ENCODE measurements at regions not wholly inside any gene's neighbourhood (a gene's known extent, or its start where the extent isn't known, plus 50 kb on each side); places are given as distances from the start of the nearest gene placed in this dataset.

DNA sequence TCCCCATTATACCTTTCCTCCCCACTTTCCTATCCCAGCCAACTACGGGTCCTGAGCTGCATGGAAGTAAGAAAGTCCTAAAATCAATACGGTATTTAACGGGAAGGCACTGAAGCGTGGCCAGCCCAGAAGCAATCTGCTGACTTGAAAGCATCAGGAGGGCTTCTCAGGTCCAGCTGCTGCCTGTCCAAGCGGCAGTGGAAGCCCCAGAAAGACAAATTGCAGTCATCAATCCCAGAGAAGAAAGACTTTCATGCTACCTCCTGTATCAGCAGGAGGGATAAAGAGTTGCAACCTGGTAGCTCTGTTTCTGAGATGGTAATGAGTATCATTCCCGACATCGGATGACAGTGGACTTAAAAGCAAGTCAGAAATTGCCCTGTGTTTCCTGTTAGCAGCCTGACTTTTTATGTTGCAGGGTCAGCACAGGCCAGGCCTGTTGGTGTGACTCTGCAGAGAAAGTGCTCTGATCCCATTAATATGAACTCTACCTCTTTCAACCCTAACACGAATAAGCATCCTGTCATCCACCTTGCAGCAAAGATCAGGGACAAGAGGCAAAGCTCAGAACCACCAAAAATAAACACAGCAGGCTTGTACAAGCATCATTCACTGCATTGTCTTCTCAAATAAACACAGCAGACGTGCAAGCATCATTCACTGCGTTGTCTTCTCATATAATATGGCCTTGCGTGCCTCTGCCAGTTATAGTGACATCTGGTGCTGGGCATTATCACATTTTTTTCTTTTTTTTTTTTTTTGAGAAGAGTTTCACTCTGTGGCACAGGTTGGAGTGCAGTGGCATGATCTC is 358.6 kb upstream of the CDH11 start:
- no peak for DNase-seq (ENCODE audit: low spot score)
- Mint-ChIP-seq H3K27ac (ENCODE audit: unreplicated experiment) (no peak overlapping the region), H3K27me3 (ENCODE audit: low read depth) (no peaks in the 10 kb centered on the region), H3K9me3 (ENCODE audit: low read depth) (no peaks in the 10 kb centered on the region), H3K4me1 (ENCODE audit: low read depth) (no peaks in the 10 kb centered on the region), H3K36me3 (ENCODE audit: low read depth) (no peaks in the 10 kb centered on the region), H3K4me3 (ENCODE audit: unreplicated experiment) (no peak overlapping the region)
- TF ChIP-seq, protein P1, sequence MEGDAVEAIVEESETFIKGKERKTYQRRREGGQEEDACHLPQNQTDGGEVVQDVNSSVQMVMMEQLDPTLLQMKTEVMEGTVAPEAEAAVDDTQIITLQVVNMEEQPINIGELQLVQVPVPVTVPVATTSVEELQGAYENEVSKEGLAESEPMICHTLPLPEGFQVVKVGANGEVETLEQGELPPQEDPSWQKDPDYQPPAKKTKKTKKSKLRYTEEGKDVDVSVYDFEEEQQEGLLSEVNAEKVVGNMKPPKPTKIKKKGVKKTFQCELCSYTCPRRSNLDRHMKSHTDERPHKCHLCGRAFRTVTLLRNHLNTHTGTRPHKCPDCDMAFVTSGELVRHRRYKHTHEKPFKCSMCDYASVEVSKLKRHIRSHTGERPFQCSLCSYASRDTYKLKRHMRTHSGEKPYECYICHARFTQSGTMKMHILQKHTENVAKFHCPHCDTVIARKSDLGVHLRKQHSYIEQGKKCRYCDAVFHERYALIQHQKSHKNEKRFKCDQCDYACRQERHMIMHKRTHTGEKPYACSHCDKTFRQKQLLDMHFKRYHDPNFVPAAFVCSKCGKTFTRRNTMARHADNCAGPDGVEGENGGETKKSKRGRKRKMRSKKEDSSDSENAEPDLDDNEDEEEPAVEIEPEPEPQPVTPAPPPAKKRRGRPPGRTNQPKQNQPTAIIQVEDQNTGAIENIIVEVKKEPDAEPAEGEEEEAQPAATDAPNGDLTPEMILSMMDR (IDR thresholded peaks at IDR 0.05), result no peak

DNA sequence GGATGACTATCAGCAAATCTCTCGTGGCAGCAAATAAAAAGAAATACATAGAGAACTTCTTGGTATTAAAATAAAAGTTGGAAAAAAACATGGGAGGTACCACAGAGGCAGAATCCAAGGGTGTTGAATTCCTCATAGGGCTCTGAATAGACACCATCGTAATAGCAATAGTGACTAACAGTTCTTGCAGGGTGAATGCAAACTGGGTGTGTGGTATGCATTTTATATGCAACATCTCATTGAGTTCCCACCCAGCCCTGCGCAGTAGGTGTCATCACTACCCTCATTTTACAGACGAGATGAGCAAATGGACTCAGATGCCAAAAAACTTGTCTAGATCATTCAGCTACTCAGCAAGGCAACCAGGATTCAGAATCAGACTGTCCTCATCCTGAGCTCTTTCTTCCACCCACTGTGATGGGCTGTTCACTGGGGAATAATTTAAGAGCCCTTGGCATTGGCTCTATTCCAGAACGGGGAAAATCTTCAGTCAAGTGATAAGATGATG is 354.6 kb upstream of the CDH11 start:
- no peaks in the 10 kb centered on the region for H3K4me1 Mint-ChIP-seq (ENCODE audit: low read depth)
- TF ChIP-seq, protein P1 (IDR thresholded peaks at IDR 0.05), result no peak
- no peaks in the 10 kb centered on the region for H3K36me3 Mint-ChIP-seq (ENCODE audit: low read depth)

GRCh38 chr16:65473699-65474098 is 351.8 kb upstream of the CDH11 start:
- H3K4me3 Mint-ChIP-seq (ENCODE audit: unreplicated experiment), result no peak overlapping the region
- TF ChIP-seq, protein P1 (IDR thresholded peaks at IDR 0.05), result no peak
- H3K27me3 Mint-ChIP-seq (ENCODE audit: low read depth), result no peaks in the 10 kb centered on the region
- no peak overlapping the region for H3K27ac Mint-ChIP-seq (ENCODE audit: unreplicated experiment)
- no peaks in the 10 kb centered on the region for H3K9me3 Mint-ChIP-seq (ENCODE audit: low read depth)
- H3K4me1 Mint-ChIP-seq (ENCODE audit: low read depth), result no peaks in the 10 kb centered on the region
- DNase-seq (ENCODE audit: low spot score), result no peak
- no peaks in the 10 kb centered on the region for H3K36me3 Mint-ChIP-seq (ENCODE audit: low read depth)

More for the DNA sequence above, 354.6 kb upstream of the CDH11 start:
- H3K27me3 Mint-ChIP-seq (ENCODE audit: low read depth), result no peaks in the 10 kb centered on the region
- no peak overlapping the region for H3K27ac Mint-ChIP-seq (ENCODE audit: unreplicated experiment)
- no peaks in the 10 kb centered on the region for H3K9me3 Mint-ChIP-seq (ENCODE audit: low read depth)
- H3K4me3 Mint-ChIP-seq (ENCODE audit: unreplicated experiment), result no peak overlapping the region
- no peak for DNase-seq (ENCODE audit: low spot score)

- Mint-ChIP-seq H3K27me3 (ENCODE audit: low read depth) (no peaks in the 10 kb centered on the region), H3K36me3 (ENCODE audit: low read depth) (no peaks in the 10 kb centered on the region), H3K9me3 (ENCODE audit: low read depth) (no peaks in the 10 kb centered on the region), H3K27ac (ENCODE audit: unreplicated experiment) (no peak overlapping the region), H3K4me1 (ENCODE audit: low read depth) (no peaks in the 10 kb centered on the region), H3K4me3 (ENCODE audit: unreplicated experiment) (no peak overlapping the region)
- TF ChIP-seq, protein P1 (IDR thresholded peaks at IDR 0.05), result no peak
- DNase-seq (ENCODE audit: low spot score), result no peak
Observed at GRCh38 chr16:65469116-65469515, 347.3 kb upstream of the CDH11 start.

DNA sequence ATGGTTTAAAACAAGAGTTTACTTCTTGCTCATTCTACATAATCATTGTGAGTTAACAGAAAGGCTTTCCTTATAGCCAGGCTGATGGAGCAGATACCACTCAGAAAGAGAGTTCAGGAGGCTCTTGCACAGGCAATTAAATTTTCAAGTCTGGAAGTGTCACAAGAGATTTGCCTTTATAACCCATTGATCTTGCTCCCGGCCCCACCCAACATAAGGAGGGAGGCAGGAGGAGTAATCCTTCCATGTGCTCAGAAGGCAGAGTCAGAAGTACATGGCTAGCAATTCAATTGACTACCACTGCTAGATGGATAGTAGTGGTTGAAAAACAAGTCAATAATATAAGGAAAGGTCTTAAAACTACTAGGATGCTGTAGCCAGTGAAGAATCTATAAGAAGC is 346.3 kb upstream of the CDH11 start:
- H3K36me3 Mint-ChIP-seq (ENCODE audit: low read depth), result no peaks in the 10 kb centered on the region
- DNase-seq (ENCODE audit: low spot score), result no peak
- no peaks in the 10 kb centered on the region for H3K27me3 Mint-ChIP-seq (ENCODE audit: low read depth)
- TF ChIP-seq, protein P1 (IDR thresholded peaks at IDR 0.05), result no peak
- H3K4me3 Mint-ChIP-seq (ENCODE audit: unreplicated experiment), result no peak overlapping the region
- H3K9me3 Mint-ChIP-seq (ENCODE audit: low read depth), result no peaks in the 10 kb centered on the region
- no peaks in the 10 kb centered on the region for H3K4me1 Mint-ChIP-seq (ENCODE audit: low read depth)
- H3K27ac Mint-ChIP-seq (ENCODE audit: unreplicated experiment), result no peak overlapping the region
